ENCODE measurements at regions not wholly inside any gene's neighbourhood (a gene's known extent, or its start where the extent isn't known, plus 50 kb on each side); places are given as distances from the start of the nearest gene placed in this dataset.
A peak's percentile ranks its signal among the peaks of the same experiment; 100 is the strongest.

DNA sequence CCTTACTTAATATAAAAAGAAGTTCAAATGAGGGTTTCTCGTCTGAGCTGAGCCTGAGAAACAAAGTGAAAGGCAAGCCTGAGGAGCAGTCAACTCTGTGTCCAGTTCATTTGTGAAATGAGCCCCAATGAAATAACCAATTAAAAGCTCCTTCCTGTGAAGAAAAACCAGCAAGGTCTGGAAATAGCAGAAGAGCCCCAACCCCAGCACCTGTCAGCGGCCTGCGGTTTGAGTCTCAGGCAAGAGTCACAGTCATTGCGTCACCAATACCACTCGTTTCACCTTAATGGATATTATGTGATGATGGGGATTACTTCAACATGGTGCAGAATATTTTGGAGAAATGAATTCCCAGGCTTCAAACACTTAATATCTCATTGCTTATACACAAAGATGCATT lies 211.3 kb upstream of the DPP6 start:
- DNase-seq (ENCODE audit: low spot score): no peak

DNA sequence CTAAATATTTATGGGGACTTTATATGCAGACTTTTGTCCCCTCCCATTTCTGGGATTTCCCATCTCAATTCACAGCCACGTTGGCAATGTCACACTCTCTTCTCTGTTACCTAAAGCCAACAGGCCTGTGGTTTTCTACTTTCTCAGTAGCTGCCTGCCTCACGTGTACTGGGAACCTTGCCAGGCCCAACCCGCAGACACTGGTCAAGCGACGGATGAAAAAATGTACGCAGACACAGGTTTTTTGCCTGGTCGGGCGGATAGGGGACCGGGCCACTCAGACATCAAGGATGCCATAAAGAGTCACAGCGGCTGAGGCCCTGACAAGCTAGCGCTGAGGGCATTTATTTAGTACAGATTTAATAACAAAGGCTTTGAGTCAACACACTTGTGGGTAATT lies 204.4 kb upstream of the DPP6 start:
- DNase-seq (ENCODE audit: low spot score): no peak

DNA sequence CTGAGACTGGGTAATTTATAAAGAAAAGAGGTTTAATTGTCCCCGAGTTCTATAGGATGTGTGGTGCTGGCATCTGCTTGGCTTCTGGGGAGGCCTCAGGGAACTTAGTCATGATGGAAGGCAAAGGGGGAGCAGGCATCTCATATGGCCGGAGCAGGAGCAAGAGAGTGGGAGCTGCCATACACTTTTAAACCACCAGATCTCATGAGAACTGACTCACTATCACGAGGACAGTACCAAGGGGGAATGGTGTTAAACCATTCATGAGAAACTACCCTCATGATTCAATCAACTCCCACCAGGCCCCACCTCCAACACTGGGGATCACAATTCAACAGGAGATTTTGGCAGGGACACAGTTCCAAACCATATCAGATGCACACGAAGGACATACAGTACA lies 199.9 kb upstream of the DPP6 start:
- DNase-seq (ENCODE audit: low spot score): no peak

DNA sequence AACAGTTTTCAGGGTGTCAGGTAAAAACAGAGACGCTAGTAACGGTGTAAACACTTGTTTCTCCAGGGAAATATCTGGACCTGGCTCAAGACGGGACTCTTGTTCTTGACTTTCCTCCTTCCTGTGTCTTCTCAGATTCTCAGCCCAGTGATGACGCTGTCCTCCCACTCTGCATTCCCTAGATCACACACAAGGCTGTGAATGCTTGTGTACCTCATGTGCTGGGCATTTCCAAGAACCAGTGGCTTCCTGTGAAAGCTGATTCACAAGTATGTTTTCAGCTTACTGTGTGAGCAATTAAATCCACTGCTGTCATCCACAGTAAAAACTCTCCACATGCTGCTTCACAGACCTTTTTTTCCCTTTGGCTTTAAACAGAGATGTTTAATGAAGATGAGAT lies 193.8 kb upstream of the DPP6 start:
- DNase-seq (ENCODE audit: low spot score): peak; percentile 35

DNA sequence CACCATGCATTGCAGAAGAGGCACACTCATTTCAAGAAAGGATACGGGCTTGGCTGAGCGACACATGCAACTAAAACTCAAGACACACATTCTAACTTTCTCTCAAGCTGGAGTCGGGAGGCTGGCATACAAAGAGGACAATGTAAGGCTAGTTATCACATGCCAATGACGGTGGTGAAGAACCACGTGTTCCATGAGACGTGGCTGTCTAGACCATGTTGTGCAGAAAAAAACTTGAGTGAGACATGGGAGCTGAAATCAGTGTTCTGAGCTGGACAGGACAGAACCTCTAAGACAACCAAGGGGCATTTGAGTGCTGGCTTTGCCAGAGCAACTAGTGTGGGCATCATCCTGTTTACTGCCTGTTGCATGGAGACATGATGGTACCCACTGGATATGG lies 193.0 kb upstream of the DPP6 start:
- DNase-seq (ENCODE audit: low spot score): no peak

DNA sequence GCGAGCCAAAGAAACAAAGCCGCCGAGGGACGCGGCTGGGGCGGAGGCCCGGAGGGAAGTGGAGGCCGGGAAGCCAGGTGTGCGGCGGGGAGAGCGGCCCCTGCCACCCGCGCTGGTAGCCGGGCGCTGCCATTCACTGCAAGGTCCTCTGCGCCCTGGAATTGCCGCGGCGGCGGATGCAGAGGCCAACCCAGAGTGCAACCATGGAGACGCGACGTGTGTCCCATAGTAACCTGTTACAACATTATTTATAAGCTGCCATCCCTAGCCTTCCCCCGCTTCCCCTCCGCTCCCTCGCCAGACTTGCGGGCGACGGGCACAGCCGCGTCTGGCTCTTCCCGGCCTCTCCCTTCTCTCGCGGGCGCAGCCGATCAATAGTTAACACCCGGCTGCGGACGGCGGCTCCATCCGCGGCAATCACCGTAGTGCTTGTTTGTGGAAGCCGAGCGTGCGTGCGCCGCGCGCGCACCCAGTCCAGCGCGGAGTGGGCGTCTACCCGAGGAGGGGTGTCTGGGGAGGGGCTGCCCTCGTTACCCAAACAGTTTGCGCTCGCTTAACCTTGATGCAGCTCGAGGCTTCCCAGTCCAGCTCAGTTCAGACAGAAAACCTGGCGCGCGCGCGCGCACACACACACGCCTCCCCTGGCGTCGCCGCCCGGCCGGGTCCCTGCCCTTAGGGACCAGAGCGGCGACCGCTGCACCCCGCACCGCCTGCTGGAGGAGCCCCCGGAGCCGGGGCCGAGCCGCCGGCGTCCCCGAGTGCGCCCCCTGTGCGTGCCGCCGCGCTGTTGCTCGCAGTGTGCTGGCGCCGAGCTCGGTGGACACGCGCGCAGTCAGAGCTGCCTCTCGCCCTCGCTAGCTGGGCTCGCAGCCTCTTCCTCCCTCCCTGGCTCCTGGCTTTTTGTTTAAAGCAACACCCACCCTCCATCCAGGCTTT lies 165.4 kb upstream of the DPP6 start:
- peak; percentile 23 for DNase-seq (ENCODE audit: low spot score)

DNA sequence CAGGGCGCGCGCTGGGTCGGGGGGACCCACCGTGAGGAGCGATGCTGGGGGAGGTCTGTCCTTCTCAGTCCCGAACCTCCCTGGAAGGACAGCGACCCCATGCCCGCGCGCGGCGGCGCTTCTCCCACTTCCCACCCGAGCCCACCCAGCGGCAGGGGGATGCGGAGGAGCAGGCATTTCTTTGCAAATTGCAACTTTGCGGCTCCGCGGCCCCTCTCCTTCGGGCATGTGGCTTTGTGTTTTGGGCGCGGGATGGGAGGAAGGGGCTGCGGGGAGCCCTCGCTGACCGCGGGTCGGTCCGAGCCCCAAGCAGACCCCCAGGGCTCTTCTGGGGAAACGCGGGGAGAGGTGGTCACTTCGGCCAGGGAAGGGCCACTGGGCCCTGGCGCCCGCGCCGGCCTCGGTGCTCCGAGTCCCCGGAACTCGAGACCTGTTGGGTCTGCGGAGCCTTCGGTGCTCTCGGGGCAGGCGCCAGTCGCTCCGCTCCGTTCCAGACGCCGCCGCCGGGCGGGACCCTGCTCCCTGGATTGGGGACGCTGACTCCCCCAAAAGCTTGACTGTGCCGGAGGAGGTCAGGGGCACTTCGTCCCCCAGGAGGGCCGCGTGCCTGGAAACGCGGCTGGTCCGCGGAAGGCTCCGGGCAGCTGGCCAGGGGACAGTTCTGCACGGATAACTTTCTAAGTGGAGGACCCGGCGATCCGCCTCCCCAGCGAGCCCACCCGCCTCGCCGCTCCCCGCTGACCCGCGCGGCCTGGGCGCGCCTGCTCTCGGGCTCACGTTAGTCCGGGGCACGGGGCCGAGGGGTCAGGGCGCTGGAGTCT lies 164.2 kb upstream of the DPP6 start:
- no peak for DNase-seq (ENCODE audit: low spot score)

DNA sequence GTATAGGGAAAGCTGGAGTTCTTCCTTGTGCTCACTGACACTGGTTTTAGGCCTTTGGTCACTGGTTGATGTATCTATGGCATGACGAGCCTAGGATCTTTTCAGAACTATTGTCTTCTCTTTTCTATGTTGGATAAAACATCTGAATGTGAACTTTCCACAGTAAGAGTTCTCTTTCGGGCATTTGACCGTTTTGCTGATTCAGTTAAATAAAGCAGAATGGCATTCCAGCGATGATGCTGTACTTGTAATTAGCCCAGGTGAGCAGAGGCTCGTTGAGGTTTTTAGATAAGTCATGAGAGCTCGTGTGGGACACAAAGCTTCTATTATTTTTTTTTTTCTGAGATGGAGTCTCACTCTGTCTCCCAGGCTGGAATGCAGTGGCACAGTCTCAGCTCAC lies 160.2 kb upstream of the DPP6 start:
- no peak for DNase-seq (ENCODE audit: low spot score)

DNA sequence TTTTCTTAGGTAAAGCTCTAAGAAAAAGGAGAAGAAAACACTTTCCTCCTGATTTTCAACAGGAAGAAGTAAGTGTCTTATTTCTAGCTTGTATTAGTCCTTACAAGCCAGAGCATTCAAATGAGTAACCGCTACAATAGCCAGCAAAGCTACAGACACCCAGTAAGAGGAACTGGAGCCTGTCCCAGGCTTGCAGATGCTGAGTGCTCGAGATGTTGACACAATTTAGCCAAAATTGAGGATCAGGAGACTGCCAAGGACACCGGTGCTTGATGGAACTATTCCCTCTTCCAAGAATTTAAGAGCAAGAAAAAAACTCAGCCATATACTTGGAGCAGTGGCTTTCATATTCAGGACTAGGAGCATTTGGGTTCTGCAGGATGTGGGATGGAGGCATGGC lies 149.3 kb upstream of the DPP6 start:
- no peak for DNase-seq (ENCODE audit: low spot score)

DNA sequence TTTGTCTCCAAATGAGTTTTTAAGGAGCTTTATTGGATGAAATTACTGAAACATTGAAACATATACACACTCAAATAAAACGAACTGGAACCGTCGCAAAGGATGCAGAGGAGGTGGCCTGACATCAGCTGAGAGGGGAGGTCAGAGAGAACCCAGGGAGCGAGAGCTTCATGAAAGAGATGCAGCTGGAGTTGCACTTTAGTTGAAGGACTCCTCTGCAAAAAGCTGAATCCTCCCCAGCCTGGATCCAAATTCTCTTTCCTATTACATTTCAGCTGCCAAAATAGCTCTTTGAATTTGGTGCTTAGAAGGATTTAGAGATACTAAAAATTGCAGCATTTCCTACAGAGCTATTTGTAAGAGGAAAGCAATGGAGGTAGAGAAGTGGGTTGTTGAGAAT lies 140.0 kb upstream of the DPP6 start:
- DNase-seq (ENCODE audit: low spot score): no peak

DNA sequence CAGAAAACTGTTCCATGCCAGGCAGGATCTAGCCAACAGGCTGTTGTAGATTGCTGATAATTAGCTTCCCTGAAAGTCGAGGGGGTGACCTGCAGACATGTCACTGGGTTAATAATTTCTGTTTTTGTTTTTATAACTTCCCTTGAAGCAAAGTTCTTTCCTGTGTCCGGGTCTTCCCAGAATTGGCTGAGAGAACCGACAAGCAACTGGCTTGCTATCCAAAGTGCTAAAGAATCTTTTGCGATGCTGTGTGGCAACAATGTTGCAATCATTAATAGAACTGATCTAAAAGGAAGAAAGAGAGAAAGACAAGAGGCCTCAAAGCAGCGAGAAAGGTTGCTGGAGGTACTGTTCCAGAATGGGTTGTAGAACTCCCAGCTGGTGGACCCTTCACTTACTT lies 132.1 kb upstream of the DPP6 start:
- peak; percentile 13 for DNase-seq (ENCODE audit: low spot score)

DNA sequence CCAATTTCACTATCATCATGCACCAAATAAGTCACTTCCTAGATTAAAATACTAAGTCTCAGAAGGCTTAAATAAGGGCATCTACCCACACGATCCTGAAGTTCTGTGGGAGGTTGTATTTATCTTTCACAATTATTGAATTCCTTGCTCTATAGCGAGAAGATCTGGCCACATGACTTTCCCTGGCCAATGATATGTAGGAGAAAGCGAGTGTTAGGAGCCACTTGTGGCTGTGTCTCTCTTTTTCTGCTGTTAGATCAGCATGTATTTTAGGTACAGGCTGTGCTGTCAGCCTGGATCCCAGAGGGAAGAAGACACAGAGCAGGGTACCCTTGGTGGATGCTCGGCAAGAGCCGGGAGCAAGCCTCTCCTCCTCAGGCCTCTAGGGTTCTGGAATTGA lies 131.3 kb upstream of the DPP6 start:
- no peak for DNase-seq (ENCODE audit: low spot score)

DNA sequence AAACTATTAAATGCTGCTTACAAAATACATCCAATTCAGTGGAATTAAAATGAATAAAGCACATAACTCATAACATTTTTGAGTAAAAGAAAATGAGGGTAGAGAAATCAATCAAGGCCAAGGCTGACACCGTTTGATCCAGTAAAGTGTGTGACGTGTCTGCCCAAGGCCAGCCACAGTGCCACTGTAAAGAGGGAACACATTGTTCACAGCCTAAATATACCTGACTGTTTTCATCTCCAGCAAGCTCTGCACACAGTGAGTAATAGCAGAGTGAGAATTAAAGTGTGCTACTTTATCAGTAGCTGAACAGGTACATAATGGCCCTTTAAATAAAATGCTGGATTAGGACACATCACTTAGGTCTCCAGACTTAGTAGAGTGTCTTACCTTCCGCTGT lies 130.8 kb upstream of the DPP6 start:
- no peak for DNase-seq (ENCODE audit: low spot score)

DNA sequence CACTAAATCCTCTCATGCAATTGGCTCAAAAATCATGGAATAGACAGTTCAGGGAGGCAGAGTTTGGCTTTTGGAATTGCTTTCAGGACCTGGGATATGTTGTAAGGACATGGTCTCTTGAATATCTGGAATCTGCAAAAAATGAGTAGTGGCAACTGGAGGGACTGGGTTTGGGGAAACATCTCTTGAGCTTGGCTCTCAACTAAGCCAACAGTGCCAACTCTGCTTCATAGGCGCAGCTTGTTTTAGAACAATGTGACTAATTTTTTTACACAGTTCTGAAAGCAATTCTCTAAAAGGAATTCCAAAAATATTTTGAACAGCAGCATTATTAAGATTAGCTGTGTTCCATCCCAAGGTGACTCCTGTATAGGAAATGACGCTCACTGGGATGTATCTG lies 121.5 kb upstream of the DPP6 start:
- DNase-seq (ENCODE audit: low spot score): no peak

DNA sequence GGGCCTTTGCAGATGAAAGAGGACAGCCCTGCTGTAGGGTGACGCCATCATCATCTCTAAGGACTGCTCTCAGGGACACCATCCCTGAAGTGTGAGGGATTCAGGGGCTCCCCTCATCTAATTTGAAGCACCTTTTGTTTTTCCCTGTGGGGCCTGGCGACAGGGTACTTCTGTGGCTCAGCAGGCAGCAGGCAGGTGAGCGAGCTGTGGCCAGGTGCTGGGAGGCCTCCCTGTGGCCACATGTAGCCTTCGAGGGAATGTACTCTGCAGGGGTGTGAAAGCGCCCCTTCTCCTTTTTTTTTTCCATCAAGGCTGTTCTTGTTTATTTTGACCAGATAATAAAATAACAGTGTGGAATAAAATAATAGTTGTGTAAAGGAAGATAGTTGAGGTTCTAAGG lies 118.2 kb upstream of the DPP6 start:
- DNase-seq (ENCODE audit: low spot score): no peak

DNA sequence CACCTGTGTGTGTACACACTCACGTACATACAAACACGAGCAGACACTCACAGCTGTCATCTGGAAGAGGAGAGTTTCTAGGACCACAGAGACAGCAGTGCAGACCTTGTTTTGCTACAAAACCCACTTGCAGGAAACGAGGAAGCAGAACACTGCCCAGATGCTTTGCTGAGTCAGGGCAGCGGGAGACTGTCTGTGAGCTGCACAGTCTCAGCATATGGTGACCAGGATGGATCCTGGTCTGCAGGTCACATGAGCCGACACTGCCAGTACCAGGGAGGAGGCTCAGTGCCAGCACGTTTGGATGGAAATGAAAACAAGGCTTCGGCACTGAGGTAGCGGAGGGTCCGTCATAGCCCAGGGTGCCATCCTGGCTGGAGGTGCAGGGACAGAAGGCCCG lies 117.6 kb upstream of the DPP6 start:
- peak; percentile 6 for DNase-seq (ENCODE audit: low spot score)

DNA sequence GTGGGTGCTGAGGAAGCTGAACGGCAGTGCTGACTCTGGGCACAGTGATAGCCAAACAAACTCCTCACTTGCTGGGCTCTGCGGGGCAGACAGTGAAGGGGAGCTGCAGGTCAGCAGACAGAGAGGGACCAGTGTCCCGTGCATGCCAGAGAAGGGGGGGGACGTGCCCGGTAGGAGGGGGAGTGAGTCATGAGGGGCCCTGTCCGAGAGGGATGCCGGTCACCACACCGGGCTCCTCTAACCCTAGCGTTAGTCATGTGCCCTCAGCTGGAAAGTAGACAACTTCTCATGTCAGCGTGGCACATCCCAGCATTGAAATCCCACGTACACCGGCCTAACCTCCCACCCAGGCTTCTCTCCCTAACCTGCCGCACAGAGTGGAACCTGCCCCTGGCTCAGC lies 117.1 kb upstream of the DPP6 start:
- DNase-seq (ENCODE audit: low spot score): peak; percentile 47

DNA sequence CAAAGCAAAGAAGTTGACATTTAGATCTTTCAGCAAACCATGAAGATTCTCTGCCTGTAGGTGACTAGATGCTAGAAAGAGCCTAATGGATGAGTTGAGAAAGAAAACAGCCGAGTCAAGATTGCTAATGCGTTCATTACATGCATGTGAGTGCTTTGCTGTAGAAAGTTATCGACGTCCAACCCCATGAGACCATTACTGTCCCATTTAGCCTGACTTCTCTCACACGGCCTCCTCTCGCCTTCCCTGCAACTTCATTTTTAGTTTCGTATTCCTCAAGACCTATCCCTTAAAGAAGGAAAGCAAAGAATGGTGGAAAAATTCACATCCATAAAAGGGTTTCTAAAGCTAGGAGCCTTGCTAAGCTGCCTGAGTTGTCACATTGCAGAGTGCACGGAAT lies 113.7 kb upstream of the DPP6 start:
- DNase-seq (ENCODE audit: low spot score): no peak

DNA sequence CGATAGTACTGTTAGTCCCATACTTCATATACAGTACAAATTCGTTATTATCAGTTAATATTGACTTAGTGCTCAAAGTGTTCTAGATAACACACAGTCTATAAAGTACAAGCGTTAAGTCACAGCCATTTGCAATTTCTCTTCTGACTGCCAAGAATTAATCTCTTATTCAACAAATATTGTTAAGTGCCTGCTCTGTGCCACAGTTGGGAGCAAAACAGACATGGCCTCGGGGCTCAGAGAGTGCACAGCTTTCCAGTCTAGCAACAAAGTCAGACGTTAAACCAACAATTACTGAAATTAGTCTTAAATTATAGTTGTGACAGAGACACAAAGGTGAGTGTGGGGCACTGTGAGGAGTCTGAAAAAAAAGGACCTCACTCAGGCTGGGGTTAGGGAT lies 113.0 kb upstream of the DPP6 start:
- no peak for DNase-seq (ENCODE audit: low spot score)

DNA sequence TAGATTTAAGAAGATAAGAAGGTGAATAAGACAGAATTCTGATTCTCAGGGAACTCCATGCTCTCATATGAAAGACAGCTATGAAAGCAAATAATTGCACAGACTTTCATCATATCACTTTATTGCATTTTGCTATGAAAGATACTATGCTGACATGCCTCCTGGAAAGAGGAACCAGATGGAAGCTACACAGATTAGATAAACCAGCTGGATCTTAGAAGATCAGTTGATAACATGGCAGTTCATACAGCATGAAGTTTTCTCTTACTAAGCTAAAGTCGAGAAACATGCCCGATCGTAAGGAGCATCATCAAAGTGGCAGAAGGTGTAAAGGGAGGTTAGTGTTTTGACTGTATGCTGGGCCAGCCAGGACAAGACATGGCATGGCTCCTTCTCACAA lies 112.5 kb upstream of the DPP6 start:
- no peak for DNase-seq (ENCODE audit: low spot score)

DNA sequence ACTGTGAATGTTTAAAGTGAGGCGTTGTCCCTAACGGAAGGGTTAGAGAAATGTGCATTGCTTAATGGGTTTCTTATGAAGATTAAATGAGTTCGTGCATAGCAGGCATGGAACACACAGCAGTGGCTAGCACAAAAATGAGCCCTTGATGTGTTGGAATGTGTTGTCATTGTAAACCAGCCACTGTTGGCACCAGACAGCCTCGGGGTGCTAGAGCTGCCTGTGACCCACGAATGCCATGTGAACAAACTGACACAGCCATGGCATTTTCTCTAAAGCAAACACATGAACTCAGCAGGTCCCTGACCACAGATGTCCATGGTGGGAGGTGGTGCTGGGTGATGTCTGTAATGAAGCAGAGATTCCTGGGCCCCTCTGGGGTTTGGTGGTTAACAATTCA lies 111.1 kb upstream of the DPP6 start:
- DNase-seq (ENCODE audit: low spot score): no peak

DNA sequence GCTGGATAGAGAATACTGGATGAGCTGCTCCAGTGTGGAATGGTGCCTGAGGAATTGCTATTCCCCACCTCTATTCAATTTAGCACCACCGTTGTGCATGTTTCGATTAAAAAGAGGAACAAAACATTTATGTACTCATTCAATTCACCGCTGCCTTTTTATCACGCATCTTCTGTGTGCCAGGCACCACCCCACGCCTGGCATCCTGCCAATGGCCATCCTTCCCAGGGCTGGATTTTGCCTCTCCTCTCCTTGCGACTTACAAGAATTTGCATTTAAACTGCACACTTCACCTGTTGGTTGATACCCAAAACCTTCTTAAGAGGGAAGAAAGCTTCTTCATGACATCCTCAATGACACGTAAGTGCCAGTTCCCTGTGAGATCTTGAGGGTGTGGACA lies 110.2 kb upstream of the DPP6 start:
- no peak for DNase-seq (ENCODE audit: low spot score)

DNA sequence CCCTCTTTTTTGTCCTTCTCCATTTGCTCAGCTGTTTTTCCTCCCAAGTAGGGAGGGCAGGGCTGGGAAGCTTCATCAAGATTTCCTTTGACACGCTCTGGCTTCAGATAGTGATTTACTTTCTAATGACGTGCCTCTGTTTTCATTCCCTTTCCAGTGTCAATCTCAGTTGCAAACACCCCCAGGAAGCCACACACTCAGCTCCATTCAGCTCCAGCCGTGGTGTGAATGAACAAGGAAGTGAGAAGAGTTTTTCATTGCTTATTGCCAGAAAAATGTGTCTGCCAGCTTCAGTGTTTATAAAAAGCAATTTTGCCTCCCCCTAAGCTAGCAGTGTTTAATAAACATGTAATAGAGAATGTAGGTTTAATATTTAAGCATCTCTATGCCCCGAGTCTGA lies 108.7 kb upstream of the DPP6 start:
- no peak for DNase-seq (ENCODE audit: low spot score)

DNA sequence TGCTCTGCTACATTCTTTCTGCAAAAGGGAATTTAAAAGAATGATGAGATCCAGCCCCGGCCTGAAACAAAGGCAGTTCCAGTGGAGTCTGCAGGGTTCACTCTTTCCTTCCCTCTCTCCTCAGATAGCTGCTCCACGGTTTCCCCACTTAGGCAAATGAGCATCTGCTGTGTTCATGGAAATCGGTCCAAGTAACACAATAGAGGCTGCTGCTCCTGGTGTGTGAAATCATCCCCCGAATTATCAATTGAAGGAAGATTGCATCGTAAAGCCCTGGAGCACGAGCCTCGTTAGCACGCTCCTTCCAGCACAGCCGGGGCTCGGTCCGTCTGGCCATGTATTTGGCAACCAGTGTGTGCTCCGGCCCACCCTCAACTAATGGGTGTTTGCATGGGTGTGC lies 108.3 kb upstream of the DPP6 start:
- no peak for DNase-seq (ENCODE audit: low spot score)
